DND-41 (cell line): ENCODE measurements at regions not wholly inside any gene's neighbourhood (a gene's known extent, or its start where the extent isn't known, plus 50 kb on each side); places are given as distances from the start of the nearest gene placed in this dataset.

ENCODE experiments used
- CTCF ChIP-seq: IDR thresholded peaks from 2 replicates; pipeline ENCODE4 v1.5.1; 2012; ENCODE audit warnings: borderline replicate concordance, low read length, moderate library complexity, mild to moderate bottlenecking; ENCODE audit not compliant: poor library complexity, severe bottlenecking; ENCODE audit errors: extremely low read depth
- EZH2 ChIP-seq: IDR thresholded peaks from 3 replicates; pipeline ENCODE4 v1.6.1; 2012; ENCODE audit warnings: borderline replicate concordance, low read depth, mild to moderate bottlenecking, moderate library complexity, low read length, inconsistent platforms; ENCODE audit not compliant: severe bottlenecking

DNA sequence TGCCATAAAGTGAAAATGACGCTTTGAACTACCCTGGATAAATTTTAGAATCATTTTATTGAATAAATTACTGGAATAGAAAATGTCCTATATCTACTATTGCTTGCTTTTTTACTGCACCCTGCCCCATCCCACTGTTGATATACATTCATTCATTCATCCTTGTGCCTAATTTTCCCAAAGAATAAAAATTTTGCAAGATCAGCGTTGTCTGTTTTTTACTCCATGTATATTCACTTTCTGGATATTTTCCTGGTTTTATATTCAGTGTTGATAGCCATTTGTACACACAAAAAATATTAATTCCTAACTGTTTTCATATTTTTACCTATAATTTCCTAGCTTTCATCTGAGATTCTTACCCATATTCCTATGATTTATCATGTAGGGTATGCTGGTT is 262.9 kb upstream of the MAGI2 start:
- TF ChIP-seq CTCF: no peak
- TF ChIP-seq EZH2: no peak
